ENCODE measurements at regions not wholly inside any gene's neighbourhood (a gene's known extent, or its start where the extent isn't known, plus 50 kb on each side); places are given as distances from the start of the nearest gene placed in this dataset.

DNA sequence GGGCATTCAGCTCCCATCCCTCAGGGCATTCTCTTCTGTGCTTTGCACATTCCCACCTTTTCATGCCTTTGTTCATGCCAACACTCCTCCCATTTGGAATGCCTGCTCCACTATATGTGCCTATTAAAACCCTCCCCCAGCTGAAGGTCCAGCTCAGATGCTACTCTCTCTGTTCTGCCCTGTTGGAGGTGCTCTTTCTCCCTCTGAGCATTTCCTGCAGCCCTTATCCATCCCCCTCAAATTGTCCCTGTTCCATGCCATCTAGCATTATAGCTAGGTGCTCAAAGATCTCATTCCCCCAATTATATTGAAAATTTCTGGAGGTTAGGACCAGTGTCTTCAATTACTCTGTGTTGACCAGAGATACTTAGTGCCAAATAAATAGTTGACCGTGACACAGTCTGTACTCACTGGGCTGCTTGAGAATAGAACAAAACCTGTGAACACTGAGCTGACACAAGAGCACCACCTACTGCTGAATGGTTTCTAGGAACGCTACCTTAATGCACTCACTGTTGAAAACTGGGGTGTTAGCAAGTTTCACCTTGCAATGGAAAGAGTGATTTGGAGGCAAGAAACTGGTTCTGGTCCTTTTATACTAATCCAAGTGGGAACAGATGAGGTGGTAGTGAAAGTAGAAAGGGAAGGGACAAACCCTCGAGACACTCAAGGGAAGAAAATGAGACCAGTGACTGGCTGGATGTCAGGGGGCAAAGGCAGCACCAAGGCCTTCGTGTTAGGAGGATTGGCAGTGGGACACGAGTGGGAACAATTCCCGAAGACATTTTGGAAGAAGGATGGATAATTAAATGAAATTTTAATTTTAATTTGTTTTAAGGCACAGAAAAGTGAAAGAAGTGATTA, 289.8 kb upstream of the ROPN1 start:
- Histone ChIP-seq H3K79me2 (ENCODE audit: control insufficient read depth, insufficient read depth, low read length) (no peaks in the 10 kb centered on the region), H3K36me3 (ENCODE audit: control insufficient read depth in 2 of 2, extremely low read depth in 1 of 2, insufficient read depth in 2 of 2, low read length in 2 of 2) (no peaks in the 10 kb centered on the region), H3K4me3 (replicated peaks in 1 of 3; ENCODE audit: insufficient read depth in 1 of 3, low read depth in 1 of 3, low read length in 3 of 3) (no peak overlapping the region), H4K20me1 (replicated peaks; ENCODE audit: control insufficient read depth, extremely low read depth, insufficient read depth, low read length) (no peaks in the 10 kb centered on the region), H3K9me1 (replicated peaks; ENCODE audit: control insufficient read depth, extremely low read depth, insufficient read depth, low read length) (no peaks in the 10 kb centered on the region), H3K9me3 (replicated peaks; ENCODE audit: control insufficient read depth, insufficient read depth, low read length) (no peaks in the 10 kb centered on the region), H3K4me2 (ENCODE audit: insufficient read depth, low read length) (no peak overlapping the region), H3K27ac (ENCODE audit: insufficient read depth, low read depth, low read length) (no peak overlapping the region), H2AFZ (ENCODE audit: low read depth, low read length) (no peak overlapping the region), H3K9ac (replicated peaks; ENCODE audit: extremely low read depth, insufficient read depth, low read length) (no peak overlapping the region), H3K4me1 (ENCODE audit: control insufficient read depth, extremely low read depth, insufficient read depth, low read length) (peaks cover 10% of the 10 kb centered on the region), H3K27me3 (ENCODE audit: control insufficient read depth in 2 of 2, insufficient read depth in 2 of 2, low read length in 2 of 2) (peaks cover 0 to 2% of the 10 kb centered on the region in 2 experiments)
- TF ChIP-seq MYC (IDR thresholded peaks at IDR 0.05; ENCODE audit: low read depth, low read length) (no peak), FOS (IDR thresholded peaks at IDR 0.05; ENCODE audit: borderline replicate concordance, insufficient read depth, low read length) (no peak), EZH2 (IDR thresholded peaks at IDR 0.05; ENCODE audit: borderline replicate concordance, low read depth, low read length, severe bottlenecking) (no peak), JUN (IDR thresholded peaks at IDR 0.05; ENCODE audit: borderline replicate concordance, insufficient read depth, insufficient read length, low read depth) (no peak), POLR2AphosphoS5 (IDR thresholded peaks at IDR 0.05; ENCODE audit: insufficient read depth, low read depth, low read length) (no peak), POLR2A (IDR thresholded peaks at IDR 0.05; ENCODE audit: low read depth, low read length) (no peak)
- TF ChIP-seq, protein P1, sequence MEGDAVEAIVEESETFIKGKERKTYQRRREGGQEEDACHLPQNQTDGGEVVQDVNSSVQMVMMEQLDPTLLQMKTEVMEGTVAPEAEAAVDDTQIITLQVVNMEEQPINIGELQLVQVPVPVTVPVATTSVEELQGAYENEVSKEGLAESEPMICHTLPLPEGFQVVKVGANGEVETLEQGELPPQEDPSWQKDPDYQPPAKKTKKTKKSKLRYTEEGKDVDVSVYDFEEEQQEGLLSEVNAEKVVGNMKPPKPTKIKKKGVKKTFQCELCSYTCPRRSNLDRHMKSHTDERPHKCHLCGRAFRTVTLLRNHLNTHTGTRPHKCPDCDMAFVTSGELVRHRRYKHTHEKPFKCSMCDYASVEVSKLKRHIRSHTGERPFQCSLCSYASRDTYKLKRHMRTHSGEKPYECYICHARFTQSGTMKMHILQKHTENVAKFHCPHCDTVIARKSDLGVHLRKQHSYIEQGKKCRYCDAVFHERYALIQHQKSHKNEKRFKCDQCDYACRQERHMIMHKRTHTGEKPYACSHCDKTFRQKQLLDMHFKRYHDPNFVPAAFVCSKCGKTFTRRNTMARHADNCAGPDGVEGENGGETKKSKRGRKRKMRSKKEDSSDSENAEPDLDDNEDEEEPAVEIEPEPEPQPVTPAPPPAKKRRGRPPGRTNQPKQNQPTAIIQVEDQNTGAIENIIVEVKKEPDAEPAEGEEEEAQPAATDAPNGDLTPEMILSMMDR (IDR thresholded peaks at IDR 0.05; ENCODE audit: extremely low read depth in 1 of 2, insufficient read depth in 1 of 2, low read depth in 1 of 2, low read length in 2 of 2): peak; percentile 46 to 55
- DNase-seq (ENCODE audit: low read depth, low spot score): peak; percentile 54
- no TSS peak for BruUV-seq (replicated peaks)
- FAIRE-seq: peak; percentile 68
- intact Hi-C loops (cut with micrococcal nuclease) (loop anchor here (1.0 to 2.0 kb wide), 3 partner anchors 187 to 265 kb away; no protein-coding TSS in a partner anchor), dilution Hi-C loops (cut with MboI; ENCODE audit: extremely low pct_ligation_motif_present, low sequenced_read_pairs) (no loop called here)
- CTCF ChIA-PET: interaction anchor here (0.7 to 5.8 kb wide), 27 partner anchors 9 to 558 kb away, joined by 3 to 110 read pairs (median 4); partner anchors contain the start of gene KALRN
- POLR2A ChIA-PET: no interaction called here
